ENCODE measurements at regions not wholly inside any gene's neighbourhood (a gene's known extent, or its start where the extent isn't known, plus 50 kb on each side); places are given as distances from the start of the nearest gene placed in this dataset.

- DNase-seq: no peak
- intact Hi-C loops (cut with DNase I): no loop called here
Measured at GRCh38 chr7:35356495-35356894, 102.6 kb upstream of the TBX20 start.

- no peak for DNase-seq
- intact Hi-C loops (cut with DNase I): no loop called here
Measured at GRCh38 chr7:35355911-35356310, 102.0 kb upstream of the TBX20 start.

GRCh38 chr7:35355199-35355598 lies 101.3 kb upstream of the TBX20 start:
- intact Hi-C loops (cut with DNase I): no loop called here
- DNase-seq: no peak

- intact Hi-C loops (cut with DNase I): no loop called here
- DNase-seq: no peak
Measured at GRCh38 chr7:35353481-35353880, 99.6 kb upstream of the TBX20 start.

- intact Hi-C loops (cut with DNase I): no loop called here
- no peak for DNase-seq
Measured at GRCh38 chr7:35351466-35351865, 97.6 kb upstream of the TBX20 start.

- no peak for DNase-seq
- intact Hi-C loops (cut with DNase I): no loop called here
Measured at GRCh38 chr7:35348611-35349400, 94.9 kb upstream of the TBX20 start.

GRCh38 chr7:35342786-35343185 lies 88.9 kb upstream of the TBX20 start:
- DNase-seq: no peak
- intact Hi-C loops (cut with DNase I): no loop called here

GRCh38 chr7:35339811-35340210 lies 85.9 kb upstream of the TBX20 start:
- no peak for DNase-seq
- intact Hi-C loops (cut with DNase I): no loop called here

- intact Hi-C loops (cut with DNase I): no loop called here
- no peak for DNase-seq
Measured at GRCh38 chr7:35336444-35336843, 82.5 kb upstream of the TBX20 start.

- intact Hi-C loops (cut with DNase I): no loop called here
- no peak for DNase-seq
Measured at GRCh38 chr7:35334506-35334905, 80.6 kb upstream of the TBX20 start.

- intact Hi-C loops (cut with DNase I): no loop called here
- no peak for DNase-seq
Measured at GRCh38 chr7:35333265-35333664, 79.4 kb upstream of the TBX20 start.

GRCh38 chr7:35331730-35332678 lies 78.1 kb upstream of the TBX20 start:
- intact Hi-C loops (cut with DNase I): no loop called here
- DNase-seq: no peak

GRCh38 chr7:35329026-35329425 lies 75.1 kb upstream of the TBX20 start:
- intact Hi-C loops (cut with DNase I): no loop called here
- DNase-seq: no peak

GRCh38 chr7:35319606-35320005 lies 65.7 kb upstream of the TBX20 start:
- DNase-seq: no peak
- intact Hi-C loops (cut with DNase I): no loop called here

- DNase-seq: no peak
- intact Hi-C loops (cut with DNase I): no loop called here
Measured at GRCh38 chr7:35316549-35316948, 62.6 kb upstream of the TBX20 start.

GRCh38 chr7:35315517-35315916 lies 61.6 kb upstream of the TBX20 start:
- intact Hi-C loops (cut with DNase I): no loop called here
- DNase-seq: no peak

GRCh38 chr7:35314354-35314753 lies 60.5 kb upstream of the TBX20 start:
- intact Hi-C loops (cut with DNase I): no loop called here
- no peak for DNase-seq

- DNase-seq: no peak
- intact Hi-C loops (cut with DNase I): no loop called here
Measured at GRCh38 chr7:35313575-35313974, 59.7 kb upstream of the TBX20 start.
